Aorta (tissue), 5 donors: ENCODE measurements at regions not wholly inside any gene's neighbourhood (a gene's known extent, or its start where the extent isn't known, plus 50 kb on each side); places are given as distances from the start of the nearest gene placed in this dataset.
"Not testable (repeated sequence)": the region's sequence is repeated elsewhere in the genome, so short reads cannot be mapped to it uniquely, and the experiment has no call there.

Experiments used
- ATAC-seq: fragments of 200-7000 bp; cut with Tn5 transposase; one replicate; pipeline ENCODE4 v1.9.1; 2022; ENCODE audit warnings: moderate library complexity; ENCODE audit not compliant: low FRiP score
- DNase-seq, 2 donors: peaks; one replicate each; pipeline ENCODE4 v3.0.0-alpha.2; 2020
- H3K27ac ChIP-seq, 2 donors: one replicate each; pipeline ENCODE4 v1.5.1; 2013; ENCODE audit warnings: low read length in 2 of 2, mild to moderate bottlenecking in 2 of 2, moderate library complexity in 2 of 2, control low read depth in 1 of 2, inconsistent platforms in 1 of 2, low read depth in 1 of 2
- H3K27me3 ChIP-seq, 2 donors: one replicate each; pipeline ENCODE4 v1.6.1; 2013; ENCODE audit warnings: control low read depth in 1 of 2, low read length in 1 of 2, mild to moderate bottlenecking in 1 of 2, moderate library complexity in 1 of 2; ENCODE audit not compliant: insufficient read depth in 2 of 2, control insufficient read depth in 1 of 2
- H3K36me3 ChIP-seq, 2 donors: one replicate each; pipeline ENCODE4 v1.6.1; 2013; ENCODE audit warnings: control low read depth in 1 of 2, low read length in 1 of 2, mild to moderate bottlenecking in 1 of 2; ENCODE audit not compliant: insufficient read depth in 2 of 2, control insufficient read depth in 1 of 2
- H3K4me1 ChIP-seq, 2 donors: one replicate each; pipeline ENCODE4 v1.6.1; 2013; ENCODE audit warnings: low read length in 2 of 2, control low read depth in 1 of 2, mild to moderate bottlenecking in 1 of 2, moderate library complexity in 1 of 2; ENCODE audit not compliant: insufficient read depth in 2 of 2, control insufficient read depth in 1 of 2
- H3K4me3 ChIP-seq, 2 donors: one replicate each; pipeline ENCODE4 v1.5.1; 2013; ENCODE audit warnings: low read length in 2 of 2, control low read depth in 1 of 2, mild to moderate bottlenecking in 1 of 2
- H3K9me3 ChIP-seq: one replicate; pipeline ENCODE4 v1.6.1; 2013; ENCODE audit warnings: mild to moderate bottlenecking, low read length; ENCODE audit not compliant: control insufficient read depth
- WGBS, 2 donors: extraction: QIAGEN DNeasy Blood & Tissue Kit; methylation state at CpG; one replicate each; pipeline ENCODE4 v1.1.7; 2013; 5-methylcytosine and 5-hydroxymethylcytosine counted together
- intact Hi-C, 2 donors: fragments of 100-400 bp; cut with DNase I; formaldehyde crosslinking; loops; one replicate each; pipeline versions ENCODE4 v1.14.2 to v1.15.0; 2022
- donor health status: healthy with polysubstance abuse.
- donor health status: Bipolar disorder and iron deficiency.
- donor health status: DM: no; HTN: no; CAD: no.
- donor health status: DM: no; HTN: no; CAD: no.
- donor health status: DM: yes; HTN: yes; CAD: no.

GRCh38 chr9:111276431-111277128 is 53.4 kb downstream of the OR2K2 start:
- no peaks in the 10 kb centered on the region for H3K36me3 ChIP-seq
- intact Hi-C loops: no loop called here
- 73 to 74% methylated on average over 7 of the region's 7 CpGs for WGBS, 2 donors
- H3K27me3 ChIP-seq: no peaks in the 10 kb centered on the region
- H3K4me1 ChIP-seq: peaks cover 0 to under 1% of the 10 kb centered on the region in 2 donors
- H3K27ac ChIP-seq: no peak overlapping the region
- no peaks in the 10 kb centered on the region for H3K9me3 ChIP-seq
- H3K4me3 ChIP-seq: no peak overlapping the region
- ATAC-seq (no peak), DNase-seq (no peak)

DNA sequence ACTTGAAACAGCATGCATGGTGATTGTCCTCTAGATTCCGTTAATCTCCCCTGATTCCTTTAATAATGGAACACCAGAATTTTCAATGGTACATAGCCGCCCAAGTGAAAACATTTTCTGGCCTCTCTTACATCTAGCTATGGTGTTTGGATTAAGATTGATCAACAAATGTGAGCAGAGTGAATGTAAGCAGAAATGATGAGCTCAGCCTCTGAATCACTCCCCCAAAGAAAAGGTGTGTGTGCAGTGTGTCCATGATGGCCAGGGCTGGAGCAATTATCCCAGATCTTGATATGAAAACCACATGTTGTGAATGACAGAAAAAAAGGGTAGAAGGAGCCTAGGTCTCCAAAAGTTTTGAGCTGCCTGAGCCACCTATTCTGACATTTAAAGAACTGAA is 55.3 kb downstream of the OR2K2 start:
- Histone ChIP-seq H3K4me1 (peaks cover 0 to 2% of the 10 kb centered on the region in 2 donors), H3K27me3 (no peaks in the 10 kb centered on the region), H3K36me3 (no peaks in the 10 kb centered on the region), H3K27ac (no peak overlapping the region), H3K4me3 (no peak overlapping the region), H3K9me3 (no peaks in the 10 kb centered on the region)
- WGBS, 2 donors: 93 to 94% methylated on average over 2 of the region's 2 CpGs
- no peak for ATAC-seq
- intact Hi-C loops: no loop called here
- no peak for DNase-seq

- WGBS, 2 donors: 50 to 52% methylated on average over 4 of the region's 4 CpGs
- H3K36me3 ChIP-seq: no peaks in the 10 kb centered on the region
- ATAC-seq (no peak), DNase-seq (no peak)
- peaks cover 2% of the 10 kb centered on the region for H3K9me3 ChIP-seq
- intact Hi-C loops: no loop called here
- no peak overlapping the region for H3K27ac ChIP-seq
- no peaks in the 10 kb centered on the region for H3K27me3 ChIP-seq
- peaks cover 0 to 2% of the 10 kb centered on the region in 2 donors for H3K4me1 ChIP-seq
- H3K4me3 ChIP-seq: no peak overlapping the region
These were observed 57.4 kb downstream of the OR2K2 start for GRCh38 chr9:111272581-111272980.

GRCh38 chr9:111271481-111272080 is 58.4 kb downstream of the OR2K2 start:
- no peak overlapping the region for H3K4me3 ChIP-seq
- ATAC-seq (no peak), DNase-seq (no peak)
- H3K9me3 ChIP-seq: peaks cover 2% of the 10 kb centered on the region
- 65 to 75% methylated on average over 4 of the region's 4 CpGs for WGBS, 2 donors
- H3K27me3 ChIP-seq: no peaks in the 10 kb centered on the region
- H3K4me1 ChIP-seq: peaks cover 0 to 2% of the 10 kb centered on the region in 2 donors
- no peaks in the 10 kb centered on the region for H3K36me3 ChIP-seq
- intact Hi-C loops: no loop called here
- no peak overlapping the region for H3K27ac ChIP-seq

GRCh38 chr9:111271047-111271446 is 59.0 kb downstream of the OR2K2 start:
- Histone ChIP-seq H3K4me3 (no peak overlapping the region), H3K27me3 (no peaks in the 10 kb centered on the region), H3K27ac (no peak overlapping the region), H3K4me1 (peaks cover 0 to 2% of the 10 kb centered on the region in 2 donors), H3K36me3 (no peaks in the 10 kb centered on the region), H3K9me3 (peaks cover 2% of the 10 kb centered on the region)
- intact Hi-C loops: no loop called here
- WGBS, 2 donors: 92% methylated on average over 2 of the region's 2 CpGs
- ATAC-seq: no peak
- DNase-seq: no peak

GRCh38 chr9:111266024-111266423 is 64.0 kb downstream of the OR2K2 start:
- H3K27me3 ChIP-seq, ATAC-seq, H3K4me1 ChIP-seq, H3K27ac ChIP-seq, DNase-seq, H3K4me3 ChIP-seq, intact Hi-C loops, H3K9me3 ChIP-seq, H3K36me3 ChIP-seq: not testable (repeated sequence)
- 82 to 93% methylated on average over 5 of the region's 5 CpGs for WGBS, 2 donors

GRCh38 chr9:111263116-111263515 is 66.9 kb downstream of the OR2K2 start:
- ATAC-seq (no peak), DNase-seq (no peak)
- H3K9me3 ChIP-seq: no peaks in the 10 kb centered on the region
- 41 to 45% methylated on average over 7 of the region's 7 CpGs for WGBS, 2 donors
- no peaks in the 10 kb centered on the region for H3K36me3 ChIP-seq
- H3K27ac ChIP-seq: no peak overlapping the region
- H3K4me3 ChIP-seq: no peak overlapping the region
- H3K4me1 ChIP-seq: no peaks in the 10 kb centered on the region
- no peaks in the 10 kb centered on the region for H3K27me3 ChIP-seq
- intact Hi-C loops: no loop called here

- no peak for DNase-seq
- Histone ChIP-seq H3K27ac (no peak overlapping the region), H3K4me3 (no peak overlapping the region), H3K36me3 (no peaks in the 10 kb centered on the region), H3K4me1 (no peaks in the 10 kb centered on the region), H3K27me3 (no peaks in the 10 kb centered on the region), H3K9me3 (peaks cover 2% of the 10 kb centered on the region)
- 87 to 91% methylated on average over 1 of the region's 1 CpG for WGBS, 2 donors
- no peak for ATAC-seq
- intact Hi-C loops: no loop called here
These were observed 71.2 kb downstream of the OR2K2 start for GRCh38 chr9:111258875-111259271.

- ATAC-seq: no peak
These were observed 71.7 kb downstream of the OR2K2 start for GRCh38 chr9:111258209-111258874.

More at GRCh38 chr9:111258209-111258874, 71.7 kb downstream of the OR2K2 start:
- no peak for DNase-seq
- intact Hi-C loops: no loop called here
- peaks cover 3% of the 10 kb centered on the region for H3K9me3 ChIP-seq
- H3K4me1 ChIP-seq: no peaks in the 10 kb centered on the region
- H3K27me3 ChIP-seq: no peaks in the 10 kb centered on the region
- 7 to 10% methylated on average over 1 of the region's 1 CpG for WGBS, 2 donors
- no peak overlapping the region for H3K4me3 ChIP-seq
- no peaks in the 10 kb centered on the region for H3K36me3 ChIP-seq
- no peak overlapping the region for H3K27ac ChIP-seq
